ENCODE measurements at regions not wholly inside any gene's neighbourhood (a gene's known extent, or its start where the extent isn't known, plus 50 kb on each side); places are given as distances from the start of the nearest gene placed in this dataset.
"Not testable (repeated sequence)": the region's sequence is repeated elsewhere in the genome, so short reads cannot be mapped to it uniquely, and the experiment has no call there.

DNA sequence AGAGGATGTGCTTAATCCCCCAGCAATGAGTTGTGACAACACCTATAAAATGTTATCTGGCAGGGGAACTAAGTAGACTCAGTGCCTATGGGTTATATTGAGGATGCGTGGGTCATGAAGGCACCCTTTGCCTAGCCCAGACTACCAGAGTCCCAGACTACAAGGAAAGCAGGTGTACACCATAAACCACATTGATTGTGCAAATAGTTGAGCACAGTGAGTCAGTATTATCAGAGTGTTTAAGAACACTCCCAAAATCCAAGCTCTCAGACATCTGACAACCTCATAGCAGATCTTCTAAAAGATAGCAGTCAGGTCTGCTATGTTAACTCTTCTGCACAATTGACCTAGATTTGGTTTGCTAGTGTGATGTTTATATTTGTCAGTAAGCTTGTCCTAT lies 92.8 kb upstream of the AGTPBP1 start:
- TF ChIP-seq, protein P1, sequence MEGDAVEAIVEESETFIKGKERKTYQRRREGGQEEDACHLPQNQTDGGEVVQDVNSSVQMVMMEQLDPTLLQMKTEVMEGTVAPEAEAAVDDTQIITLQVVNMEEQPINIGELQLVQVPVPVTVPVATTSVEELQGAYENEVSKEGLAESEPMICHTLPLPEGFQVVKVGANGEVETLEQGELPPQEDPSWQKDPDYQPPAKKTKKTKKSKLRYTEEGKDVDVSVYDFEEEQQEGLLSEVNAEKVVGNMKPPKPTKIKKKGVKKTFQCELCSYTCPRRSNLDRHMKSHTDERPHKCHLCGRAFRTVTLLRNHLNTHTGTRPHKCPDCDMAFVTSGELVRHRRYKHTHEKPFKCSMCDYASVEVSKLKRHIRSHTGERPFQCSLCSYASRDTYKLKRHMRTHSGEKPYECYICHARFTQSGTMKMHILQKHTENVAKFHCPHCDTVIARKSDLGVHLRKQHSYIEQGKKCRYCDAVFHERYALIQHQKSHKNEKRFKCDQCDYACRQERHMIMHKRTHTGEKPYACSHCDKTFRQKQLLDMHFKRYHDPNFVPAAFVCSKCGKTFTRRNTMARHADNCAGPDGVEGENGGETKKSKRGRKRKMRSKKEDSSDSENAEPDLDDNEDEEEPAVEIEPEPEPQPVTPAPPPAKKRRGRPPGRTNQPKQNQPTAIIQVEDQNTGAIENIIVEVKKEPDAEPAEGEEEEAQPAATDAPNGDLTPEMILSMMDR (IDR thresholded peaks at IDR 0.05; ENCODE audit: poor library complexity) = not testable (repeated sequence)
- not testable (repeated sequence) for TF ChIP-seq EZH2phosphoT487 (IDR thresholded peaks at IDR 0.05; ENCODE audit: low read depth, severe bottlenecking, unreplicated experiment); EZH2 (IDR thresholded peaks at IDR 0.05; ENCODE audit: borderline replicate concordance)

Measured in hepatocyte (in vitro differentiated cells).